ENCODE measurements at regions not wholly inside any gene's neighbourhood (a gene's known extent, or its start where the extent isn't known, plus 50 kb on each side); places are given as distances from the start of the nearest gene placed in this dataset.

- CTCF ChIA-PET: no interaction called here
- no peak overlapping the region for H3K9ac ChIP-seq (ENCODE audit: low read length)
- no peaks in the 10 kb centered on the region for H3K4me1 ChIP-seq (ENCODE audit: control insufficient read depth in 1 of 2, insufficient read depth in 2 of 2, low read length in 2 of 2)
Observed at GRCh38 chr16:86225905-86226371, 284.4 kb upstream of the FOXF1 start.

GRCh38 chr16:86227041-86227440 is 283.3 kb upstream of the FOXF1 start:
- no peak overlapping the region for H2AFZ ChIP-seq (ENCODE audit: low read depth, low read length, poor library complexity, severe bottlenecking)
- no peaks in the 10 kb centered on the region for H3K79me2 ChIP-seq (ENCODE audit: insufficient read depth, low read length)
- RAD21 ChIA-PET (ENCODE audit: low non-redundant PET in 1 of 2, low total read pairs in 2 of 2, uncharacterized antibody in 2 of 2, unreplicated experiment in 2 of 2): no interaction called here
- POLR2A ChIA-PET: no interaction called here
- no peak overlapping the region for H3K4me2 ChIP-seq (ENCODE audit: low read length)
- H4K20me1 ChIP-seq (ENCODE audit: insufficient read depth): no peaks in the 10 kb centered on the region
- H3K36me3 ChIP-seq (ENCODE audit: control insufficient read depth in 1 of 2, insufficient read depth in 2 of 2, low read length in 2 of 2): no peaks in the 10 kb centered on the region
- no TSS peak for BruUV-seq (replicated peaks)
- no peaks in the 10 kb centered on the region for H3K4me1 ChIP-seq (ENCODE audit: control insufficient read depth in 1 of 2, insufficient read depth in 2 of 2, low read length in 2 of 2)
- H3K27ac ChIP-seq (ENCODE audit: low read depth, low read length): no peak overlapping the region
- H3K27me3 ChIP-seq (ENCODE audit: insufficient read depth, low read length): peaks cover 56% of the 10 kb centered on the region
- no peak overlapping the region for H3K4me3 ChIP-seq (replicated peaks in 1 of 2; ENCODE audit: low read depth in 1 of 2, low read length in 2 of 2)
- CTCF ChIA-PET: no interaction called here
- intact Hi-C loops (cut with micrococcal nuclease): no loop called here
- no peaks in the 10 kb centered on the region for H3K9me3 ChIP-seq (ENCODE audit: control insufficient read depth in 1 of 2, insufficient read depth in 1 of 2, low read depth in 1 of 2, low read length in 2 of 2)
- DNase-seq (ENCODE audit: low read depth, low spot score) (no peak), ATAC-seq (no peak)
- H3K9me2 ChIP-seq (ENCODE audit: insufficient read depth): no peaks in the 10 kb centered on the region
- no peak overlapping the region for H3K9ac ChIP-seq (ENCODE audit: low read length)
- TF ChIP-seq CBX3 (IDR thresholded peaks at IDR 0.05; ENCODE audit: low read depth): no peak
- no peak for TF ChIP-seq CEBPB (IDR thresholded peaks at IDR 0.05; ENCODE audit: low read depth)
- TF ChIP-seq MAX (IDR thresholded peaks at IDR 0.05): no peak
- TF ChIP-seq TCF7L2 (IDR thresholded peaks at IDR 0.05; ENCODE audit: borderline replicate concordance, extremely low read depth, insufficient read depth, insufficient read length): no peak
- no peak for TF ChIP-seq SIN3A (IDR thresholded peaks at IDR 0.05; ENCODE audit: low read depth)
- no peak for TF ChIP-seq ZBTB33 (IDR thresholded peaks at IDR 0.05; ENCODE audit: extremely low read depth, insufficient replicate concordance, low read length)
- no peak for TF ChIP-seq EGR1 (IDR thresholded peaks at IDR 0.05; ENCODE audit: low read depth)
- no peak for TF ChIP-seq EZH2 (IDR thresholded peaks at IDR 0.05)
- no peak for TF ChIP-seq ELF1 (IDR thresholded peaks at IDR 0.05; ENCODE audit: borderline replicate concordance, low read depth)
- TF ChIP-seq ZNF274 (IDR thresholded peaks at IDR 0.05; ENCODE audit: low read depth, low read length): no peak
- no peak for TF ChIP-seq YY1 (IDR thresholded peaks at IDR 0.05; ENCODE audit: extremely low read depth, insufficient replicate concordance, low read depth, low read length)
- no peak for TF ChIP-seq SRF (IDR thresholded peaks at IDR 0.05; ENCODE audit: low read depth)
- no peak for TF ChIP-seq FOSL1 (IDR thresholded peaks at IDR 0.05; ENCODE audit: low read depth)
- no peak for TF ChIP-seq ZFX (IDR thresholded peaks at IDR 0.05)
- TF ChIP-seq JUND (IDR thresholded peaks at IDR 0.05): no peak
- TF ChIP-seq ATF3 (IDR thresholded peaks at IDR 0.05): no peak
- no peak for TF ChIP-seq REST (IDR thresholded peaks at IDR 0.05; ENCODE audit: low read depth)

More at GRCh38 chr16:86225905-86226371, 284.4 kb upstream of the FOXF1 start:
- H4K20me1 ChIP-seq (ENCODE audit: insufficient read depth): no peaks in the 10 kb centered on the region
- RAD21 ChIA-PET (ENCODE audit: low non-redundant PET in 1 of 2, low total read pairs in 2 of 2, uncharacterized antibody in 2 of 2, unreplicated experiment in 2 of 2): no interaction called here
- intact Hi-C loops (cut with micrococcal nuclease): no loop called here
- H2AFZ ChIP-seq (ENCODE audit: low read depth, low read length, poor library complexity, severe bottlenecking): no peak overlapping the region
- BruUV-seq (replicated peaks): no TSS peak
- no peak overlapping the region for H3K4me3 ChIP-seq (replicated peaks in 1 of 2; ENCODE audit: low read depth in 1 of 2, low read length in 2 of 2)
- no peaks in the 10 kb centered on the region for H3K9me3 ChIP-seq (ENCODE audit: control insufficient read depth in 1 of 2, insufficient read depth in 1 of 2, low read depth in 1 of 2, low read length in 2 of 2)
- no peak overlapping the region for H3K4me2 ChIP-seq (ENCODE audit: low read length)
- peaks cover 59% of the 10 kb centered on the region for H3K27me3 ChIP-seq (ENCODE audit: insufficient read depth, low read length)
- DNase-seq (ENCODE audit: low read depth, low spot score) (no peak), ATAC-seq (no peak)
- no peak overlapping the region for H3K27ac ChIP-seq (ENCODE audit: low read depth, low read length)
- H3K9me2 ChIP-seq (ENCODE audit: insufficient read depth): no peaks in the 10 kb centered on the region
- no peaks in the 10 kb centered on the region for H3K36me3 ChIP-seq (ENCODE audit: control insufficient read depth in 1 of 2, insufficient read depth in 2 of 2, low read length in 2 of 2)
- TF ChIP-seq SRF (IDR thresholded peaks at IDR 0.05; ENCODE audit: low read depth): no peak
- TF ChIP-seq EZH2phosphoT487 (IDR thresholded peaks at IDR 0.05; ENCODE audit: borderline replicate concordance): no peak
- POLR2A ChIA-PET: no interaction called here
- no peaks in the 10 kb centered on the region for H3K79me2 ChIP-seq (ENCODE audit: insufficient read depth, low read length)
